Gastrocnemius medialis (tissue), 4 donors: ENCODE measurements at regions not wholly inside any gene's neighbourhood (a gene's known extent, or its start where the extent isn't known, plus 50 kb on each side); places are given as distances from the start of the nearest gene placed in this dataset.

Source experiments
- CTCF ChIP-seq, 5 experiments: fragments of 450-650 bp in 3 of 5; fragments of 200-600 bp in 2 of 5; sonication (generic) in 2 of 5; IDR thresholded peaks in 4 of 5; conservative IDR thresholded peaks in 1 of 5; 1 replicate in 4 of 5; 2 replicates in 1 of 5; pipeline ENCODE4 v1.5.1; 2016 to 2019; ENCODE audit warnings: antibody characterized with exemption in 5 of 5, mild to moderate bottlenecking in 3 of 5, moderate library complexity in 3 of 5
- POLR2A ChIP-seq, 2 donors: fragments of 450-650 bp; IDR thresholded peaks; one replicate each; pipeline ENCODE4 v1.6.1; 2017; ENCODE audit warnings: antibody characterized with exemption in 2 of 2, mild to moderate bottlenecking in 2 of 2, moderate library complexity in 2 of 2

GRCh38 chr19:31572976-31573298, 223.7 kb upstream of the TSHZ3 start:
- TF ChIP-seq CTCF (IDR thresholded peaks at IDR 0.05 in 4 of 5, conservative IDR thresholded peaks at IDR 0.05 in 1 of 5): no peak
- no peak for TF ChIP-seq POLR2A (IDR thresholded peaks at IDR 0.05)
